Naive B cell (primary cell): ENCODE measurements at regions not wholly inside any gene's neighbourhood (a gene's known extent, or its start where the extent isn't known, plus 50 kb on each side); places are given as distances from the start of the nearest gene placed in this dataset.

ENCODE experiments used
- ATAC-seq, 2 donors: fragments of 150-1000 bp; cut with Tn5 transposase; 2 replicates each; pipeline ENCODE4 v1.10.0; 2021; ENCODE audit warnings: low read depth in 2 of 2, mild to moderate bottlenecking in 2 of 2, moderate library complexity in 2 of 2
- DNase-seq: peaks from one replicate; pipeline ENCODE4 v3.0.0; 2022
- H3K27ac Mint-ChIP-seq, 6 donors: one replicate each; pipeline ENCODE4 v1.8.0; 2020 to 2022; ENCODE audit warnings: mild to moderate bottlenecking in 6 of 6, mixed read lengths in 6 of 6, moderate library complexity in 5 of 6, inconsistent platforms in 2 of 6
- H3K27me3 Mint-ChIP-seq, 3 donors: one replicate each; pipeline ENCODE4 v1.8.0; 2021 to 2022; ENCODE audit warnings: mixed read lengths in 3 of 3, mild to moderate bottlenecking in 1 of 3
- H3K36me3 Mint-ChIP-seq, 2 donors: one replicate each; pipeline ENCODE4 v1.8.0; 2020 to 2022; ENCODE audit warnings: mixed read lengths in 2 of 2, inconsistent platforms in 1 of 2, mild to moderate bottlenecking in 1 of 2
- H3K4me1 Mint-ChIP-seq, 3 donors: one replicate each; pipeline ENCODE4 v1.8.0; 2020 to 2022; ENCODE audit warnings: mixed read lengths in 3 of 3, inconsistent platforms in 1 of 3, mild to moderate bottlenecking in 1 of 3, moderate library complexity in 1 of 3
- H3K4me3 Mint-ChIP-seq, 8 donors: one replicate each; pipeline ENCODE4 v1.8.0; 2020 to 2022; ENCODE audit warnings: mild to moderate bottlenecking in 8 of 8, mixed read lengths in 8 of 8, moderate library complexity in 8 of 8, inconsistent platforms in 2 of 8
- H3K9me3 Mint-ChIP-seq, 7 donors: one replicate each; pipeline ENCODE4 v1.8.0; 2020 to 2022; ENCODE audit warnings: mixed read lengths in 7 of 7, mild to moderate bottlenecking in 5 of 7, inconsistent platforms in 2 of 7, moderate library complexity in 1 of 7

DNA sequence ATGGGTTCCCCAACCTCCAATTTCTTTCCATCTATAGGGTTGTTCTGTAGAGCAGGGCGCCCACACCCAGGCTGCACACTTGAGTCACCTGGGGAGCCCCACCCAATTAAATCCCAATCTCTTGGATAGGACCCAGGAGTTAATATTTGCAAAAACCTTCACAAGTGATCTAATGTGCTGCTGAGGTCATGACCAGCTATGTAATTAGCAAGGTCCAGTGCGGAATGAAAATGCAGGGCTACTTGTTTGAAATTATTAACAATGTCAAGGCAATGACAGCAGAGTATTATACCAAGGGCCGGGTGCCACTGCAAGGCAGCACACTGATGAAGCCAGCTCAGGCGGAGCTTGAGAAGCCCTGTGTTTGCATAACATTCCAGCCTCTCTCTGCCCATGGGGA is 302.7 kb downstream of the MAF start:
- no peaks in the 10 kb centered on the region for H3K36me3 Mint-ChIP-seq
- peaks cover 39 to 62% (median 47%) of the 10 kb centered on the region in 3 donors for H3K27me3 Mint-ChIP-seq
- no peak overlapping the region for H3K27ac Mint-ChIP-seq
- ATAC-seq (no peak), DNase-seq (no peak)
- no peaks in the 10 kb centered on the region for H3K4me1 Mint-ChIP-seq
- no peak overlapping the region for H3K4me3 Mint-ChIP-seq
- peaks cover 0 to 2% (median 0%) of the 10 kb centered on the region in 7 donors for H3K9me3 Mint-ChIP-seq

DNA sequence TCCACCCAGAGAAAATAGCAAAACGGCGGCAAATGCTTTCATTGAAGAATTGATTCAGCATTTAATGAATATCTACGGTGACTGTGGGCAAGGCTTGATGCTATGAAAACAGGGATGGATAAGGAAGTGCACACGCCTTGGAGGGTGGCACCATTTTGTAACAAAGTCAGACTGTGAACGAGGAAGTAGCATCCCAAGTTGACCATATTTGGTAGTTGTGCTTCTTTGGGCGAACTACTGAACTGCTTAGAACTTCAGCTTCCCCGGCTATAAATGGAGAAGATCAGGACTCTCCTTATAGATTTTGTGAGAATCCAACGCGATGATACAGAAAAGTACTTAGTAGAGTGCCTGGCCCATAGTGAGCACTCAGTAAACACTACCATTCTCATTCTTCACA is 303.2 kb downstream of the MAF start:
- ATAC-seq, result no peak
- Mint-ChIP-seq H3K4me1 (no peaks in the 10 kb centered on the region), H3K4me3 (no peak overlapping the region), H3K27me3 (peaks cover 38 to 61% (median 44%) of the 10 kb centered on the region in 3 donors), H3K36me3 (no peaks in the 10 kb centered on the region), H3K27ac (no peak overlapping the region), H3K9me3 (peaks cover 0 to 2% (median 0%) of the 10 kb centered on the region in 7 donors)
- no peak for DNase-seq

DNA sequence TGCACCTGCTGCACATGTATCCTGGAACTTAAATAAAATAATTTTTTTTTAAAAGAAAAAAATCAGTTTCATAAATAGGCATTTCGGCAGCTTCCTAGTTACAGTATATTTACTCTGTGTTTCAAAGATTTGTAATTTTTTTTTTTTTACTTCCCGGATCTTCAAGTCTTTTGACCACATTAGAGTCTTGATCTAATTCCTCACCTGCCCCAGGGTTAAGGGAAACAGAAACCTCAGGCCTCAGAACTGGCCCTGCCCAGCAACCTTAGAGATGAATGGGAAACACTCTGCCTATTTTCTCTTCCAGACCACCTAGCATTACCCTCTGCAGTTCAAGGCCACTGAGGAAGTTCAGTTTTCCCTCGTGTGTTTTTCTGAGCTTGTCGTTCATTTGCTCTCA is 304.0 kb downstream of the MAF start:
- H3K4me1 Mint-ChIP-seq, result no peaks in the 10 kb centered on the region
- ATAC-seq (no peak), DNase-seq (no peak)
- H3K4me3 Mint-ChIP-seq, result no peak overlapping the region
- no peak overlapping the region for H3K27ac Mint-ChIP-seq
- peaks cover 0 to 2% (median 0%) of the 10 kb centered on the region in 7 donors for H3K9me3 Mint-ChIP-seq
- no peaks in the 10 kb centered on the region for H3K36me3 Mint-ChIP-seq
- peaks cover 44 to 63% (median 51%) of the 10 kb centered on the region in 3 donors for H3K27me3 Mint-ChIP-seq

DNA sequence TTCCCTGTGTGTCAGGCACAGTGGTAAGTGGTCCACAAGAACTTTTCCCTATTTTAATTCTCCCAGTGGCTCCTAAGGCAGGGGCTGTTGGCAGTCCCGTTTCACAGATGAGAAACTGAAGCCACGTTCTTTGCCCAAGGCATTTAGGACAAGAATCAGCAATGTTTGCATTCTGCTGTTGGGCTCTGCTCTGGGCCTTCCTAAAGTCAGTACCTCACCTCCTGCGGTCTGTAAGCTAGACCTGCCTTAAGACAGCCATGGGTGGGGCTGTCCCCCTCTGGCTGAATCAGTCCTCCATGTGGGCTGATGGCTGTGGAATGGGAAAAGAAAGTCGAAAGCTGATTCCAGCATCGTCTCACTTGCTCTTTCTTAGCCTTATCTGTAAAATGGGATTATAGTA is 304.8 kb downstream of the MAF start:
- H3K27me3 Mint-ChIP-seq, result peaks cover 48 to 63% (median 50%) of the 10 kb centered on the region in 3 donors
- no peak for DNase-seq
- H3K4me3 Mint-ChIP-seq, result no peak overlapping the region
- H3K4me1 Mint-ChIP-seq, result no peaks in the 10 kb centered on the region
- H3K27ac Mint-ChIP-seq, result no peak overlapping the region
- peaks cover 0 to 2% (median 0%) of the 10 kb centered on the region in 7 donors for H3K9me3 Mint-ChIP-seq
- no peaks in the 10 kb centered on the region for H3K36me3 Mint-ChIP-seq
- no peak for ATAC-seq

DNA sequence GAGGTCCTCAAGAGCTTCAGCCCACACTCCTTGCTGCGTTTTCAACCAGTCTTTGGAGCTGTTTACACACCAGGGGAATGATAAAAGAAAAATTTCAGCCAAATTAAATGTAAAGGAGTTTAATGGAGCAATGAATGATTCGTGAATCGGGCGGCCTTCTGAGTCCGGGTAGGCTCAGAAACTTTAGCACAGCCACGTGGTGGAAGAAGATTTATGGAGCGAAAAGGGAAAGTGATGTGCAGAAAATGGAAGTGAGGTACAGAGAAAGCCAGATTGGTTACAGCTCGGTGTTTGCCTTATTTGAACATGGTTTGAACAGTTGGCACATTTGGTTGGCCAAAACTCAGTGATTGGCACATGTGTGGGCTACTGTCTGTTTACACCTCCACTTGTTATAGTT is 305.4 kb downstream of the MAF start:
- DNase-seq (no peak), ATAC-seq (no peak)
- Mint-ChIP-seq H3K9me3 (peaks cover 0 to 2% (median 0%) of the 10 kb centered on the region in 7 donors), H3K27me3 (peaks cover 50 to 65% (median 54%) of the 10 kb centered on the region in 3 donors), H3K36me3 (no peaks in the 10 kb centered on the region), H3K4me1 (no peaks in the 10 kb centered on the region), H3K27ac (no peak overlapping the region), H3K4me3 (no peak overlapping the region)

DNA sequence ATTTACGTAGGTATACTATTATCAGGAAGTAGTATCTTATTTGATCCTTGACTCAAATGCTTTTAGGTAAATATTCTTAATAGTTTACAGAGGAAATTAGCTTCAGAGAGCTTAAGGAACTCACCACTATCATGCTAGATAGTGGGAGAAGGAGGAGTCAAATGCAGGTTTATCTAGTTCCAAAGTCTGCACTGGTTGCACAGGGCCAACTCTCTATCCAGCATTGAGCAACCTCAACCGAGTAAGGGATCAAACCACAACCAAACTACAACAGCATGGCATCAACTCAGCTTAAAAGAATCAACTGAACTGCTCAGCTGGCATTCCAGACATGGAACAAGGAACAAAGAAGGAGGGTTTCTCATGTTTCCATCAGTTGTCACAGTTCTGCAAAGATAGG is 306.0 kb downstream of the MAF start:
- no peaks in the 10 kb centered on the region for H3K4me1 Mint-ChIP-seq
- ATAC-seq (no peak), DNase-seq (no peak)
- peaks cover 51 to 65% (median 56%) of the 10 kb centered on the region in 3 donors for H3K27me3 Mint-ChIP-seq
- H3K36me3 Mint-ChIP-seq, result no peaks in the 10 kb centered on the region
- no peak overlapping the region for H3K4me3 Mint-ChIP-seq
- H3K9me3 Mint-ChIP-seq, result peaks cover 0 to 2% (median 0%) of the 10 kb centered on the region in 7 donors
- no peak overlapping the region for H3K27ac Mint-ChIP-seq

DNA sequence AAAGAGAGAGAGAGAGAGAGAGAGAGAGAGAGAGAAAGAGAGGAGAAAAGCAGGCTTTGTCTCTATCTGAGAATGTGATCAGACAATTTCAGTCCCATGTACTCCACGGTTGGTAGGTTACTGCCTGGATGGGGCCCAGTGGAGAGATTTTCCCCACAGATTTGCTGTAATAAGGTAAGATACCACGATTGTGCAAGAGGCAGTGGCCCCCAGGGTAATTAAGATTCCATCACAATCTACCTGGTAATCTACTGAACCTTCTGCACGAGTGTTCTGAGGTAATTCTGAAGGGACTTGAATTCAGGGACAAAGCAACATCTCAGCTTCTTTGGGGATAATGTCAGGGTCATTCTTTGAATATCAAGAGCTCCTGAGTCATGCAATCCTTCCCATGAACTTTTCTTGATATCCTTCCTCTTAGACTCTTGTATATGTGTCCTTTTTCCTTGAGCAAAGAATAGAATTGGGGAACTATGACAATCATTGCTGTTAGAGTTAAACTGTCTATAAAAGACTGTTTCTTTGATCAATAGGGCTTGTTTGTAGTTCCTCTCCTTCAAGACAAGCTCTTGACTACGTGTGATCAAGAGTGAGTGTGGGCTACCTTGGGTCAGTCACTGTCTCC is 306.6 kb downstream of the MAF start:
- Mint-ChIP-seq H3K36me3 (no peaks in the 10 kb centered on the region), H3K27me3 (peaks cover 55 to 70% (median 60%) of the 10 kb centered on the region in 3 donors)
- no peak for ATAC-seq

DNA sequence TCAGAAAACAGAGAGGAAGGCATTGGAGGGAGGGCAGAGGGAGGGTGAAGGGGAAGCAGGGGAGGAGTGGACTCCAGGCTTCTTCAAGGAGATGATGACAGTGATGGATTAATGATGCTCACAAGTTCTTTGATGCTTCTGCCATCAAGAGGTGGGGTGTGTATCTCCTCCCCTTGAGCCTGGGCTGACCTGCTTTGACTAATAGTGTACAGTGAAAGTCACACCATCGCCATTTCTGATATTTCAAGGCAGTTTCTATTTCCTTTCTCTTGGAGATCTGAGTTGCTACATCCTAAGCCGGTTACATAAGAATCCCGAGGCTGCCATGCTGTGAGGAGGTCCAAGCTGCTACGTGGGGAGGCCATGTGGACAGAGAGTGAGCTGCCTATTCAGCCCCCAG is 312.5 kb downstream of the MAF start:
- Mint-ChIP-seq H3K36me3 (no peaks in the 10 kb centered on the region), H3K27me3 (peaks cover 63 to 71% (median 65%) of the 10 kb centered on the region in 3 donors)

More for the DNA sequence above, 306.6 kb downstream of the MAF start:
- Mint-ChIP-seq H3K4me1 (no peaks in the 10 kb centered on the region), H3K27ac (peak overlapping the region in 1 of 6 donors; percentile 33), H3K4me3 (no peak overlapping the region), H3K9me3 (peaks cover 0 to 5% (median 0%) of the 10 kb centered on the region in 7 donors)
- no peak for DNase-seq

DNA sequence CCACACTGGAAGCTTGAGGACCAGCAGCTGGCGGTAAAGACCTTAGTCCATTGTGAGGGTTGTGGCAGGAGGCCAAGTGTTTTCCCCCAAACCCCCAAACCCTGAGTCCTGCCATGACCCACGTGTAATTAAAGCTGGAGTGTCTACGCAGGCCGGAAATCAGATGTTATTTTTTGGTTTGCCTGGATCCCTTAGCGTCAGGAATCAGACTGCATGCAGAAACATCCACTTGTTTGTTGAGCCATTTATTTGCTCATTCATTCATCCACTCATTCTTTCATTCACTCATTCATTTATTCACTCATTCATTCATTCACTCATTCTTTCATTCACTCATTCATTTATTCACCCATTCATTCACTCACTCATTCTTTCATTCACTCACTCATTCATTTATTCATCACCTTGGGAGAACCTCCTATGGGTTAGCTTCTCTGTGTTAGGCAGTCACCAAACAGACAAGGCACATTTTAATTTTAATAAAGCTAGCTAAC is 313.1 kb downstream of the MAF start:
- peaks cover 14 to 32% (median 22%) of the 10 kb centered on the region in 3 donors for H3K4me1 Mint-ChIP-seq
- ATAC-seq, result peak; percentile 10 to 29
- peaks cover 0 to 4% (median 0%) of the 10 kb centered on the region in 7 donors for H3K9me3 Mint-ChIP-seq
- DNase-seq, result no peak
- H3K36me3 Mint-ChIP-seq, result no peaks in the 10 kb centered on the region
- peak overlapping the region in 2 of 6 donors; percentile 52 to 57 for H3K27ac Mint-ChIP-seq
- peak overlapping the region in 7 of 8 donors; percentile 61 to 85 (median 69) for H3K4me3 Mint-ChIP-seq
- H3K27me3 Mint-ChIP-seq, result peaks cover 60 to 74% (median 66%) of the 10 kb centered on the region in 3 donors

More for the DNA sequence above, 312.5 kb downstream of the MAF start:
- H3K4me1 Mint-ChIP-seq, result peaks cover 14 to 32% (median 16%) of the 10 kb centered on the region in 3 donors
- no peak overlapping the region for H3K27ac Mint-ChIP-seq
- peak overlapping the region in 3 of 8 donors; percentile 14 to 69 (median 26) for H3K4me3 Mint-ChIP-seq
- DNase-seq (no peak), ATAC-seq (no peak)
- peaks cover 0 to 5% (median 0%) of the 10 kb centered on the region in 7 donors for H3K9me3 Mint-ChIP-seq

DNA sequence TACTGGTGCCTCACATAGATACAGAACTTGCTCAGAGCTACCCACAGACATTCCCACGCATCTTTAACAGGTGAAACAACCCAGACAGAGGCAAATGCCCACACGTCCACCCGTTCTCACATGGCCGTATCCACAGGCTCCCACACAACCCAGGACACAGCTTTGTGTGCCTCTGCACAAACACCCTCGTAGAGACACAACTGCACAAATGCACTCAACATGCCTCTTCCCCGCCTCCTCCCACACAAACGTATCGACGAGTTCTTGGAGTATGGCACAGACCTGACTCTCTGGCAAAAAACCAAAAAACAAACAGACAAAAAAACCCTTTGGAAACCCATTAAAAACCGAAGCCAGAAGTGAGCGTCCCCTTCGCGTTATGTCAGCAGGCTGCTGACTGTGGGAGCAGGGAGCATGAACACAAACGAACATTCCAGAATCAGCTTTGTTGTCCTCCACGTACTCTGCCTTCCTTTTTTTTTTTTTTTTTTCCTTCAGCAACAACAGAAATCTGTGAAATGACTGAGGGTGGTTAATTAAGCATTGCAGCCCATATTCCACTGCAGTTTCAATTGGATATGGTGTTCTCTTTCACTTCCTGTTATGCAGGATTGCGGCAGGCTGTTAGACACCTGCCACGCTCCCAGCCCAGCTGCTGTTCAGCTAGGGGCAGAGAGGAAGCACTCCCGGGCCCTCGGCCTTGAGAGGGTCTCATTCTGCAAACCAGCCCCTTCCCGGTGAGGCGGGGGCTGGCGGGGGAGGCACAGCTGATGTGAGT is 313.7 kb downstream of the MAF start:
- peaks cover 0 to 4% (median 0%) of the 10 kb centered on the region in 7 donors for H3K9me3 Mint-ChIP-seq
- peak; percentile 98 to 99 for ATAC-seq
- no peaks in the 10 kb centered on the region for H3K36me3 Mint-ChIP-seq
- peak overlapping the region; percentile 6 to 85 (median 64) for H3K4me3 Mint-ChIP-seq
- H3K4me1 Mint-ChIP-seq, result peaks cover 14 to 32% (median 22%) of the 10 kb centered on the region in 3 donors
- peak; percentile 67 for DNase-seq
- peaks cover 56 to 74% (median 67%) of the 10 kb centered on the region in 3 donors for H3K27me3 Mint-ChIP-seq
- peak overlapping the region in 4 of 6 donors; percentile 5 to 57 (median 24) for H3K27ac Mint-ChIP-seq

DNA sequence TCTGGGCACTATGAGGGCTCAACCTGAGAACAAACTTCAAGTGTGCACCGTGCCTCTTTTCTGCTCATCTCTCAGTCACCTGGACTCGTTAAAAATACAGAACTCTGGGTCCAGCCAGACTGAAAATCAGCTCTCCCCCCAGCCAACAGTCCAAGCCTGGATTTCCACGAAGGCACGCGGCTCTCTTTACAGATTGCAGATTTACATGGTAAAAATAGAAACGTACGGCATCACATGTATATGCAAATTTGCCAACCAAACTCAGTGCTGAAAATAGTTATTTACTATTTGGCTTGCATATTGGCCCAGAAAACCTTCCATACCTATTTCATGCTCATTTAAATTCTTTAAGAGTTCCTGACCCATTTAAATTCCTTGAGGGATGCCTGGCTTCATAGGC is 315.8 kb downstream of the MAF start:
- ATAC-seq, result no peak
- no peak overlapping the region for H3K27ac Mint-ChIP-seq
- no peak for DNase-seq
- no peaks in the 10 kb centered on the region for H3K36me3 Mint-ChIP-seq
- H3K27me3 Mint-ChIP-seq, result peaks cover 51 to 72% (median 64%) of the 10 kb centered on the region in 3 donors
- peaks cover 14 to 32% (median 22%) of the 10 kb centered on the region in 3 donors for H3K4me1 Mint-ChIP-seq
- H3K4me3 Mint-ChIP-seq, result no peak overlapping the region
- peaks cover 0 to 4% (median 0%) of the 10 kb centered on the region in 7 donors for H3K9me3 Mint-ChIP-seq

DNA sequence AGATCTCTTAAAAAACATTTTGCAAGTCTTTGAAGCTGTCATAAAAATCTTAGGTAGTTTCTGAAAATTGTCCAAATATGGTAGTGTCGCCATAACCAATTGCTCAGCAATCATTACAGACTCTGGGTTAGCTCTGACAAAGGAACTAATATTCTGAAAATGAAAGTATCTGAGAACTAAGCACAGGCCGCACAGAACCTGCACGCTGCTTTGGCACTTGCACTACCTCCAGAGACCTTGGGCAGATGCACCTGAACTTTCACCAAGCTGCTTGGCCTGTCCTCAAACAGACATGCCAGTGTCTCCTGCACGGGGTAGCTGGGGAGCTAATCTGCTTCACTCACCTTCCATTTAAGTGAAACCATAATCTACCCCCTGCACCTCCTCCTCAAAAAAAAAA is 317.0 kb downstream of the MAF start:
- Mint-ChIP-seq H3K4me1 (peaks cover 14 to 33% (median 22%) of the 10 kb centered on the region in 3 donors), H3K27ac (no peak overlapping the region), H3K36me3 (no peaks in the 10 kb centered on the region), H3K9me3 (peaks cover 0 to 4% (median 0%) of the 10 kb centered on the region in 7 donors), H3K27me3 (peaks cover 51 to 72% (median 63%) of the 10 kb centered on the region in 3 donors), H3K4me3 (peak overlapping the region in 2 of 8 donors; percentile 21 to 54)
- no peak for DNase-seq
- ATAC-seq, result no peak

DNA sequence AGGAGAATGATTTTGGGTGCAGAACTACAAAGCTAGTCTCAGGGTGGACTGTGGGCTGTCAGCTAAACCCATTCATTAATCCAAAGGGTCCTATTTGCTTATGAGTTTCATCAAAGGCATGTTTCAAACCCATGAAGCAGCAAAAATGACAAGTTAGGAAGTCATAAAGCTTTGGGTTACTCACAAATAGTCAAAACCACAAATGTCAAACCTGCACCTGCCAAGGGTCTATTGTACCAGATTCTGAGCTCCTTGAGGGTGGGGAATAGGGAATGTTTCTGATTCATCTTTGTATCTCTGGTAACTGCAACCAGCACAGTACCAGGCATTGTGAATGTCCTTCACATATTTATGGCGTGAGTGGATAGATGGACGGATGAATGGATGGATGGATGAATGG is 317.7 kb downstream of the MAF start:
- no peaks in the 10 kb centered on the region for H3K36me3 Mint-ChIP-seq
- no peak overlapping the region for H3K27ac Mint-ChIP-seq
- H3K27me3 Mint-ChIP-seq, result peaks cover 47 to 72% (median 65%) of the 10 kb centered on the region in 3 donors
- DNase-seq (no peak), ATAC-seq (no peak)
- H3K4me3 Mint-ChIP-seq, result no peak overlapping the region
- peaks cover 14 to 31% (median 21%) of the 10 kb centered on the region in 3 donors for H3K4me1 Mint-ChIP-seq
- peaks cover 0 to 4% (median 0%) of the 10 kb centered on the region in 7 donors for H3K9me3 Mint-ChIP-seq
